ENCODE measurements at regions not wholly inside any gene's neighbourhood (a gene's known extent, or its start where the extent isn't known, plus 50 kb on each side); places are given as distances from the start of the nearest gene placed in this dataset.

- peaks cover 3% of the 10 kb centered on the region for H3K4me1 ChIP-seq (ENCODE audit: low read length)
- no peaks in the 10 kb centered on the region for H4K20me1 ChIP-seq (ENCODE audit: insufficient read depth, low read length)
- H3K9ac ChIP-seq (ENCODE audit: low read length): no peak overlapping the region
- H3K4me3 ChIP-seq (ENCODE audit: low read length): no peak overlapping the region
- TF ChIP-seq EZH2phosphoT487 (IDR thresholded peaks at IDR 0.05; ENCODE audit: low read depth) (no peak), CTCF (IDR thresholded peaks at IDR 0.05; ENCODE audit: low read depth, low read length) (no peak)
- no peaks in the 10 kb centered on the region for H3K79me2 ChIP-seq (ENCODE audit: low read length)
- H3K4me2 ChIP-seq (ENCODE audit: low read length): no peak overlapping the region
- no peak overlapping the region for H3K27ac ChIP-seq (ENCODE audit: low read length)
- 0 out of 2 replicates have a peak, but pooled peaks cover 3% of the 10 kb centered on the region for H3K27me3 ChIP-seq (ENCODE audit: low read depth, low read length)
- no peaks in the 10 kb centered on the region for H3K36me3 ChIP-seq (replicated peaks; ENCODE audit: low read depth, low read length)
- no peaks in the 10 kb centered on the region for H3K9me3 ChIP-seq (ENCODE audit: insufficient read depth, low read length)
- H2AFZ ChIP-seq (ENCODE audit: low read depth, low read length): no peak overlapping the region
These were observed 145.6 kb upstream of the THBS1 start for GRCh38 chr15:39435244-39435643.

DNA sequence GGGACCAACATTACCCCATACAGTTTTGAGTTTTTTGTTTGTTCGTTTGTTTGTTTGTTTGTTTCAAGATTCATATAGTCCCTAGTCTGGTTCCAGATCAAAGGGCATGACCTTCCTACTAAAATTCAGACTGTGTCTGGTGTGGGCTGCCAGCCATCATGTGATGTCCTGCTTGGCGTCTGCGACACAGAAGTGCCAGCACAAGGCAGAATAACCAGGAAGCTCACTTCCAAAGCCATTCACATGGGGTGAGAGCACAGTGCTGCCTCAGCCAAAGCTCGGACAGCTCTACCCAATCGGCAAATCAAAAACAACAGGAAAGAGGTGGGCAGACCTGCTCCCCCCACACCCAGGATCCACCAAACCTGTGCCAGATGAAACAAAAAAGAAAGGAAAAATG, 142.6 kb upstream of the THBS1 start:
- Histone ChIP-seq H3K4me3 (ENCODE audit: low read length) (no peak overlapping the region), H3K4me2 (ENCODE audit: low read length) (no peak overlapping the region), H3K36me3 (replicated peaks; ENCODE audit: low read depth, low read length) (no peaks in the 10 kb centered on the region), H4K20me1 (ENCODE audit: insufficient read depth, low read length) (no peaks in the 10 kb centered on the region), H2AFZ (ENCODE audit: low read depth, low read length) (no peak overlapping the region), H3K27ac (ENCODE audit: low read length) (no peak overlapping the region), H3K9ac (ENCODE audit: low read length) (no peak overlapping the region), H3K79me2 (ENCODE audit: low read length) (no peaks in the 10 kb centered on the region), H3K4me1 (ENCODE audit: low read length) (no peaks in the 10 kb centered on the region), H3K27me3 (ENCODE audit: low read depth, low read length) (0 out of 2 replicates have a peak, but pooled peaks cover 7% of the 10 kb centered on the region), H3K9me3 (ENCODE audit: insufficient read depth, low read length) (no peaks in the 10 kb centered on the region)
- TF ChIP-seq EZH2phosphoT487 (IDR thresholded peaks at IDR 0.05; ENCODE audit: low read depth) (no peak), CTCF (IDR thresholded peaks at IDR 0.05; ENCODE audit: low read depth, low read length) (no peak)

GRCh38 chr15:39438799-39439592, 141.9 kb upstream of the THBS1 start:
- no peaks in the 10 kb centered on the region for H3K9me3 ChIP-seq (ENCODE audit: insufficient read depth, low read length)
- no peak overlapping the region for H3K4me3 ChIP-seq (ENCODE audit: low read length)
- H4K20me1 ChIP-seq (ENCODE audit: insufficient read depth, low read length): no peaks in the 10 kb centered on the region
- H3K27me3 ChIP-seq (ENCODE audit: low read depth, low read length): 0 out of 2 replicates have a peak, but pooled peaks cover 7% of the 10 kb centered on the region
- no peak overlapping the region for H2AFZ ChIP-seq (ENCODE audit: low read depth, low read length)
- TF ChIP-seq EZH2phosphoT487 (IDR thresholded peaks at IDR 0.05; ENCODE audit: low read depth) (no peak), CTCF (IDR thresholded peaks at IDR 0.05; ENCODE audit: low read depth, low read length) (0 out of 2 replicates have a peak, but pooled peaks have one; percentile 5)
- no peaks in the 10 kb centered on the region for H3K79me2 ChIP-seq (ENCODE audit: low read length)
- no peak overlapping the region for H3K9ac ChIP-seq (ENCODE audit: low read length)
- H3K4me2 ChIP-seq (ENCODE audit: low read length): no peak overlapping the region
- H3K4me1 ChIP-seq (ENCODE audit: low read length): no peaks in the 10 kb centered on the region
- no peaks in the 10 kb centered on the region for H3K36me3 ChIP-seq (replicated peaks; ENCODE audit: low read depth, low read length)
- H3K27ac ChIP-seq (ENCODE audit: low read length): no peak overlapping the region

- TF ChIP-seq EZH2phosphoT487 (IDR thresholded peaks at IDR 0.05; ENCODE audit: low read depth) (no peak), CTCF (IDR thresholded peaks at IDR 0.05; ENCODE audit: low read depth, low read length) (no peak)
- H3K79me2 ChIP-seq (ENCODE audit: low read length): no peaks in the 10 kb centered on the region
- no peak overlapping the region for H2AFZ ChIP-seq (ENCODE audit: low read depth, low read length)
- no peaks in the 10 kb centered on the region for H3K9me3 ChIP-seq (ENCODE audit: insufficient read depth, low read length)
- H3K27me3 ChIP-seq (ENCODE audit: low read depth, low read length): 0 out of 2 replicates have a peak, but pooled peaks cover 7% of the 10 kb centered on the region
- H3K4me1 ChIP-seq (ENCODE audit: low read length): peaks cover 12% of the 10 kb centered on the region
- H3K27ac ChIP-seq (ENCODE audit: low read length): no peak overlapping the region
- H4K20me1 ChIP-seq (ENCODE audit: insufficient read depth, low read length): no peaks in the 10 kb centered on the region
- H3K9ac ChIP-seq (ENCODE audit: low read length): no peak overlapping the region
- H3K4me3 ChIP-seq (ENCODE audit: low read length): no peak overlapping the region
- H3K4me2 ChIP-seq (ENCODE audit: low read length): no peak overlapping the region
- H3K36me3 ChIP-seq (replicated peaks; ENCODE audit: low read depth, low read length): no peaks in the 10 kb centered on the region
These were observed 138.0 kb upstream of the THBS1 start for GRCh38 chr15:39442898-39443297.

Measured in OCI-LY3 (cell line).